Upper lobe of left lung (tissue), 6 donors: ENCODE measurements at regions not wholly inside any gene's neighbourhood (a gene's known extent, or its start where the extent isn't known, plus 50 kb on each side); places are given as distances from the start of the nearest gene placed in this dataset.
"Not testable (repeated sequence)": the region's sequence is repeated elsewhere in the genome, so short reads cannot be mapped to it uniquely, and the experiment has no call there.

ENCODE experiments used
- ATAC-seq, 2 donors: fragments of 200-7000 bp; cut with Tn5 transposase; one replicate each; pipeline ENCODE4 v1.9.1; 2022; ENCODE audit warnings: mild to moderate bottlenecking in 2 of 2, moderate library complexity in 2 of 2; ENCODE audit not compliant: low FRiP score in 2 of 2
- DNase-seq, 2 donors: peaks; one replicate each; pipeline ENCODE4 v3.0.0-alpha.2; 2019 to 2020
- H3K27ac ChIP-seq, 4 donors: fragments of 200-600 bp; sonication (generic); one replicate each; pipeline ENCODE4 v1.5.1; 2016 to 2019
- H3K27me3 ChIP-seq, 4 donors: fragments of 200-600 bp; sonication (generic); one replicate each; pipeline ENCODE4 v1.5.1; 2017 to 2019
- H3K36me3 ChIP-seq, 4 donors: fragments of 200-600 bp; sonication (generic); one replicate each; pipeline ENCODE4 v1.5.1; 2016 to 2019
- H3K4me1 ChIP-seq, 4 donors: fragments of 200-600 bp; sonication (generic); one replicate each; pipeline ENCODE4 v1.5.1; 2018 to 2019
- H3K4me3 ChIP-seq, 4 donors: fragments of 200-600 bp; sonication (generic); one replicate each; pipeline ENCODE4 v1.5.1; 2017 to 2019; ENCODE audit warnings: mild to moderate bottlenecking in 2 of 4, moderate library complexity in 1 of 4
- H3K9me3 ChIP-seq, 4 donors: fragments of 200-600 bp; sonication (generic); one replicate each; pipeline ENCODE4 v1.5.1; 2018 to 2019
- CTCF ChIP-seq, 6 experiments: fragments of 450-650 bp in 4 of 6; fragments of 200-600 bp in 2 of 6; sonication (generic) in 2 of 6; IDR thresholded peaks; one replicate each; pipeline ENCODE4 v1.5.1; 2016 to 2019; ENCODE audit warnings: antibody characterized with exemption in 6 of 6
- EP300 ChIP-seq, 4 donors: sonication (generic); formaldehyde crosslinking; IDR thresholded peaks; one replicate each; pipeline ENCODE4 v1.5.1; 2017; ENCODE audit warnings: antibody characterized with exemption in 4 of 4, control low read depth in 2 of 4
- POLR2A ChIP-seq, 4 donors: fragments of 450-650 bp; IDR thresholded peaks; one replicate each; pipeline ENCODE4 v1.5.1; 2016 to 2017; ENCODE audit warnings: antibody characterized with exemption in 4 of 4, mild to moderate bottlenecking in 2 of 4
- POLR2AphosphoS5 ChIP-seq, 2 donors: sonication (generic); formaldehyde crosslinking; IDR thresholded peaks; one replicate each; pipeline ENCODE4 v1.5.1; 2017; ENCODE audit warnings: antibody characterized with exemption in 2 of 2
- WGBS, 2 donors: methylation state at CpG; one replicate each; pipeline ENCODE4 v1.1.5; 2017 to 2018; 5-methylcytosine and 5-hydroxymethylcytosine counted together
- donor health status: DM: no; HTN: no; CAD: no; lungs with moderate emphysema.
- donor health status: DM: no; HTN: yes; CAD: no; lungs with severe emphysema.

DNA sequence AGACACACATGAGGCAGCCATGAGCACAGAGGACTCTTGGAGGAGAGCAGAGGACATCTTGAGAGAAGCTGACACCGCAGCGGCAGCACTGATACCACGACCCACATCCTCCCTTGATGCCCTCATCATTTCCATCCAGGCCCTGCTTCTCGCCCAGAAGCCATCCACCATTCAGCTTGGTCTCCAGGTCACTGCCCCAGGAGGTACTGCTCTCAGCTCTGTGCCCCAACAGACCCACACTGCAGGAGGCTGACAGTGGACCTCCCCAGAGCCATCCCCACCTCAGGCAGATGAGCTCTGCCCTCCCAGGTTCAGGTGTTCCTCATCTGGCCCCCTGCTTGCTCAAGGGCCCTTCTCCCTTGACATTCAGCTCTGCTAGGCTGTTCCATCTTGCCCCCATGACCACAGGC lies 74.9 kb downstream of the ACKR3 start:
- 70 to 80% methylated on average over 4 of the region's 4 CpGs for WGBS, 2 donors
- peaks cover 0 to 3% (median 0%) of the 10 kb centered on the region in 4 donors for H3K4me1 ChIP-seq
- H3K9me3 ChIP-seq: peaks cover 0 to 12% (median 10%) of the 10 kb centered on the region in 4 donors
- DNase-seq: peak in 1 of 2 donors; percentile 15
- TF ChIP-seq EP300 (IDR thresholded peaks at IDR 0.05): no peak
- no peak for TF ChIP-seq POLR2AphosphoS5 (IDR thresholded peaks at IDR 0.05)
- TF ChIP-seq CTCF (IDR thresholded peaks at IDR 0.05): no peak
- TF ChIP-seq POLR2A (IDR thresholded peaks at IDR 0.05): no peak
- no peaks in the 10 kb centered on the region for H3K36me3 ChIP-seq
- no peak for ATAC-seq
- no peaks in the 10 kb centered on the region for H3K27me3 ChIP-seq
- no peak overlapping the region for H3K27ac ChIP-seq
- no peak overlapping the region for H3K4me3 ChIP-seq

DNA sequence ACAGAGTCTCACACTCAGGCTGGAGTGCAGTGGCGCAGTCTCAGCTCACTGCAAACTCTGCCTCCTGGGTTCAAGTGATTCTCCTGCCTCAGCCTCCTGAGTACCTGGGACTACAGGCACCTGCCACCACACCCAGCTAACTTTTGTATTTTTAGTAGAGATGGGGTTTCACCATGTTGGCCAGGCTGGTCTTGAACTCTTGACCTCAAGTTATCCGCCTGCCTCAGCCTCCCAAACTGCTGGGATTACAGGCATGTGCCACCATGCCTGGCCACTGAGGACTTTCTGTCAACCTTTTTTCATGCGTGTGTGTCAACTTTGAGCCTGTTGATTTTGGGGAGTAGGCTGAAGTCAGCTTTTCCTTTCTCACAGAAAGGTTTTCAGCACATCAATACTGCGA lies 75.5 kb downstream of the ACKR3 start:
- H3K27me3 ChIP-seq, H3K27ac ChIP-seq, H3K4me1 ChIP-seq, H3K36me3 ChIP-seq, H3K4me3 ChIP-seq, ATAC-seq, DNase-seq: not testable (repeated sequence)
- 96 to 97% methylated on average over 4 of the region's 4 CpGs for WGBS, 2 donors
- peaks cover 0 to 12% (median 10%) of the 10 kb centered on the region in 4 donors for H3K9me3 ChIP-seq

DNA sequence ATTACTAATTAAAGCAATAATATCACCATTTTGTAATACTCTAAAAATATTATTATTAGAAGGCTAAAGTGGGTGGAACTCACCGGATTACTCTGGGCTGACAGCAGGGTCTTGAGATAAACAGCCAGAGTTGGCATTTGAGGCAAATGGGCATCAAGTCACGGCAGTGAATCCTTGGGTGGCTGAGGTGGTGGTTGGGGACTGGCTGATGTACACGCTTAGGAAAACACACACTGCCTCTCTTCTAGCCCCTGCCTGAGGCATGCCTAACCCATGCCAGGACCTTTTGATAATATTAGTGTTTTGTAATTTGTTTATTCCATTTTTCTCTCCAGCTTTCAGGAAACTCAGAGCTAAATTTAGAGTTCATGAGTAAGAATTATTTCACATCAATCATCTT lies 76.8 kb downstream of the ACKR3 start:
- TF ChIP-seq POLR2AphosphoS5 (IDR thresholded peaks at IDR 0.05): no peak
- TF ChIP-seq CTCF (IDR thresholded peaks at IDR 0.05): no peak
- TF ChIP-seq EP300 (IDR thresholded peaks at IDR 0.05): no peak
- no peak for TF ChIP-seq POLR2A (IDR thresholded peaks at IDR 0.05)
- Histone ChIP-seq H3K4me3 (no peak overlapping the region), H3K4me1 (peaks cover 0 to 3% (median 0%) of the 10 kb centered on the region in 4 donors), H3K36me3 (no peaks in the 10 kb centered on the region), H3K9me3 (peaks cover 0 to 3% (median under 1%) of the 10 kb centered on the region in 4 donors), H3K27ac (no peak overlapping the region), H3K27me3 (no peaks in the 10 kb centered on the region)
- ATAC-seq: no peak
- 68 to 85% methylated on average over 3 of the region's 3 CpGs for WGBS, 2 donors
- DNase-seq: peak in 1 of 2 donors; percentile 15

DNA sequence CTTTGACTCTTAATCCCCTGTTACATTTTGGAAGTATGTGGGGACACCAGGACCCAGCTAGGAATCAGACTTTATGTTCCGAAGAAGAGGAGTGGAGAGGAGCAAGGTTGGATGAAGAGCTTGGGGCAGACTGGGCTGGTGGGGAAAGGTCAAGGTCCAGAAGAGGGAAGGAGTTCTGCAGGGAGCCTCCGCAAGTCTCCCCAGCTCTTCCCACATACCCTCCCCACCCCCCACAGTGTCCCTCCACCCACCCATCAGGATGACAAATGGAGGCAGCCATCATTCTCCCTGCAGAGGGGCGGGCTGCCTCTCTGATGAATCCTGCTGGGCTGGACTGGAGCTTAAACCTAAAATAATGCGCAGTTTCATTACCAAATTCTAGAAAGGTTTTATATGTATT lies 77.2 kb downstream of the ACKR3 start:
- no peaks in the 10 kb centered on the region for H3K9me3 ChIP-seq
- peaks cover 0 to 2% (median 0%) of the 10 kb centered on the region in 4 donors for H3K4me1 ChIP-seq
- no peak for DNase-seq
- H3K27ac ChIP-seq: no peak overlapping the region
- TF ChIP-seq POLR2AphosphoS5 (IDR thresholded peaks at IDR 0.05) (no peak), POLR2A (IDR thresholded peaks at IDR 0.05) (no peak), EP300 (IDR thresholded peaks at IDR 0.05) (no peak), CTCF (IDR thresholded peaks at IDR 0.05) (no peak)
- no peak overlapping the region for H3K4me3 ChIP-seq
- no peaks in the 10 kb centered on the region for H3K27me3 ChIP-seq
- WGBS, 2 donors: 89 to 96% methylated on average over 4 of the region's 4 CpGs
- no peaks in the 10 kb centered on the region for H3K36me3 ChIP-seq
- ATAC-seq: no peak

DNA sequence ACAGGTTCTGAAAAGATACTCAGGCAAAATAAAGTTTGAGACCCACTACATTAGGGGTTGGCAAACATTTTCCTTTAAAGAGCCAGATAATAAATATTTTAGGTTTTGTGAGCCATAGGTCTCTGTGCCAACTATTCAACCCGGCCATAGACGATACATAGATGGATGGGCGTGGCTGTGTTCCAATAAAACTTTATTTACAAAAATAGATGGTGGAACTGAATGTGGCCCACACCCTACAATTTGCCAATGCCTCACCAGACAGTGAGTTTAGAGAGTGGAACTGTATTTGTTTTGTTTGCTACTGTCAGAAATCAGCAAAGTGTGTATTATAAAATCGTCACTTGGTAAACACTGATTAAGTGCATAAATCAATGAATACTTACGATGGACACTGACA lies 78.0 kb downstream of the ACKR3 start:
- Histone ChIP-seq H3K27ac (no peak overlapping the region), H3K36me3 (no peaks in the 10 kb centered on the region), H3K27me3 (no peaks in the 10 kb centered on the region), H3K4me1 (no peaks in the 10 kb centered on the region), H3K9me3 (no peaks in the 10 kb centered on the region), H3K4me3 (no peak overlapping the region)
- TF ChIP-seq CTCF (IDR thresholded peaks at IDR 0.05) (no peak), POLR2A (IDR thresholded peaks at IDR 0.05) (no peak), EP300 (IDR thresholded peaks at IDR 0.05) (no peak), POLR2AphosphoS5 (IDR thresholded peaks at IDR 0.05) (no peak)
- DNase-seq (no peak), ATAC-seq (no peak)
- WGBS, 2 donors: 86 to 88% methylated on average over 5 of the region's 5 CpGs
